Endothelial cell of umbilical vein (primary cell): ENCODE measurements at regions not wholly inside any gene's neighbourhood (a gene's known extent, or its start where the extent isn't known, plus 50 kb on each side); places are given as distances from the start of the nearest gene placed in this dataset.

ENCODE experiments used
- BruUV-seq: library from RNA; stranded (reverse); fragments of 400-500 nt; replicated peaks from 2 replicates; lab custom pipeline; 2021; lab: Mats Ljungman, UMichigan
- CTCF ChIA-PET: fragments of 300-600, 350-600 bp; sonication (Branson Sonifier 250); formaldehyde crosslinking; loops from one replicate; lab custom pipeline; 2021; ENCODE audit warnings: antibody characterized with exemption, inconsistent platforms; lab: Charles Lee
- POLR2A ChIA-PET: fragments of 300-600, 350-600 bp; sonication (Branson Sonifier 250); formaldehyde crosslinking; loops from one replicate; lab custom pipeline; 2021; ENCODE audit warnings: antibody characterized with exemption, inconsistent platforms; lab: Charles Lee
- DNase-seq: peaks from one replicate; pipeline ENCODE4 v3.0.0-alpha.2; 2011; ENCODE audit warnings: low read depth, low spot score
- FAIRE-seq: peaks from 2 replicates; lab custom pipeline; 2011; peaks lifted over from hg19 to GRCh38; lab: Jason Lieb, UNC
- H2AFZ ChIP-seq: 2 replicates; pipeline ENCODE4 v1.6.0; 2012; ENCODE audit warnings: low read depth, low read length, control low read depth, inconsistent platforms
- H3K27ac ChIP-seq: 2 replicates; pipeline ENCODE4 v1.5.1; 2011; ENCODE audit warnings: low read depth, mild to moderate bottlenecking, control low read depth, low read length, moderate library complexity; ENCODE audit not compliant: insufficient read depth
- H3K27me3 ChIP-seq, 2 experiments: 2 replicates each; pipeline versions ENCODE4 v1.6.0 to v1.6.1; 2011; ENCODE audit warnings: low read length in 2 of 2, mixed read lengths in 1 of 2; ENCODE audit not compliant: control insufficient read depth in 2 of 2, insufficient read depth in 2 of 2
- H3K36me3 ChIP-seq, 2 experiments: 2 replicates in 1 of 2; 3 replicates in 1 of 2; pipeline ENCODE4 v1.5.1; 2011; ENCODE audit warnings: low read length in 2 of 2, mild to moderate bottlenecking in 1 of 2, moderate library complexity in 1 of 2; ENCODE audit not compliant: control insufficient read depth in 2 of 2, insufficient read depth in 2 of 2; ENCODE audit errors: extremely low read depth in 1 of 2
- H3K4me1 ChIP-seq: 3 replicates; pipeline ENCODE4 v1.5.1; 2011; ENCODE audit warnings: mild to moderate bottlenecking, low read length; ENCODE audit not compliant: control insufficient read depth, insufficient read depth; ENCODE audit errors: extremely low read depth
- H3K4me2 ChIP-seq: 2 replicates; pipeline ENCODE4 v1.6.1; 2011; ENCODE audit warnings: low read length, control low read depth, mixed read lengths; ENCODE audit not compliant: insufficient read depth
- H3K4me3 ChIP-seq, 3 experiments: fragments of 200-600 bp in 1 of 3; sonication (generic), shearing (Covaris generic) in 1 of 3; replicated peaks in 1 of 3; 2 replicates each; pipeline ENCODE4 v1.5.1; 2011 to 2016; ENCODE audit warnings: control low read depth in 3 of 3, low read length in 3 of 3, mild to moderate bottlenecking in 2 of 3, inconsistent platforms in 1 of 3, low read depth in 1 of 3, moderate library complexity in 1 of 3; ENCODE audit not compliant: insufficient read depth in 1 of 3
- H3K79me2 ChIP-seq: 2 replicates; pipeline ENCODE4 v1.6.0; 2012; ENCODE audit warnings: low read length, inconsistent platforms; ENCODE audit not compliant: control insufficient read depth, insufficient read depth
- H3K9ac ChIP-seq: replicated peaks from 2 replicates; pipeline ENCODE3; 2011; ENCODE audit warnings: low read length, control low read depth; ENCODE audit not compliant: insufficient read depth; ENCODE audit errors: extremely low read depth
- H3K9me1 ChIP-seq: replicated peaks from 3 replicates; pipeline ENCODE4 v1.6.0; 2011; ENCODE audit warnings: mild to moderate bottlenecking, low read length; ENCODE audit not compliant: control insufficient read depth, insufficient read depth; ENCODE audit errors: extremely low read depth
- H3K9me3 ChIP-seq: replicated peaks from 2 replicates; pipeline ENCODE4 v1.5.1; 2012; ENCODE audit warnings: low read length, inconsistent platforms; ENCODE audit not compliant: control insufficient read depth, insufficient read depth
- H4K20me1 ChIP-seq: replicated peaks from 2 replicates; pipeline ENCODE3; 2011; ENCODE audit warnings: mild to moderate bottlenecking, low read length; ENCODE audit not compliant: control insufficient read depth, insufficient read depth; ENCODE audit errors: extremely low read depth
- CTCF ChIP-seq, 2 donors: IDR thresholded peaks; 1 replicate in 1 of 2; 2 replicates in 1 of 2; pipeline ENCODE4 v1.5.1; 2011; ENCODE audit warnings: low read length in 2 of 2, mild to moderate bottlenecking in 2 of 2, moderate library complexity in 2 of 2, control low read depth in 1 of 2, inconsistent platforms in 1 of 2, low read depth in 1 of 2; ENCODE audit not compliant: insufficient read depth in 1 of 2; ENCODE audit errors: extremely low read depth in 1 of 2
- EZH2 ChIP-seq: IDR thresholded peaks from 2 replicates; pipeline ENCODE4 v1.6.1; 2012; ENCODE audit warnings: borderline replicate concordance, low read depth, mild to moderate bottlenecking, moderate library complexity, low read length, inconsistent platforms; ENCODE audit not compliant: severe bottlenecking
- FOS ChIP-seq: IDR thresholded peaks from 2 replicates; pipeline ENCODE4 v1.6.1; 2011; ENCODE audit warnings: mild to moderate bottlenecking, low read length, moderate library complexity, borderline replicate concordance; ENCODE audit not compliant: insufficient read depth
- GATA2 ChIP-seq: IDR thresholded peaks from 2 replicates; pipeline ENCODE4 v1.7.0; 2011; ENCODE audit warnings: low read depth, mild to moderate bottlenecking, moderate library complexity, mixed read lengths, low read length; ENCODE audit not compliant: insufficient read length, insufficient read depth
- JUN ChIP-seq: IDR thresholded peaks from 2 replicates; pipeline ENCODE4 v1.6.1; 2011; ENCODE audit warnings: borderline replicate concordance, low read depth; ENCODE audit not compliant: insufficient read length, insufficient read depth
- MAX ChIP-seq: IDR thresholded peaks from 2 replicates; pipeline ENCODE4 v1.6.1; 2011; ENCODE audit not compliant: insufficient read depth, insufficient read length
- MYC ChIP-seq: IDR thresholded peaks from one replicate; pipeline ENCODE4 v1.6.1; 2011; ENCODE audit warnings: mild to moderate bottlenecking, low read depth, low read length
- POLR2A ChIP-seq: IDR thresholded peaks from 2 replicates; pipeline ENCODE4 v1.6.1; 2012; ENCODE audit warnings: low read depth, mild to moderate bottlenecking, control low read depth, low read length
- POLR2AphosphoS5 ChIP-seq: IDR thresholded peaks from 2 replicates; pipeline ENCODE4 v1.6.1; 2012; ENCODE audit warnings: low read depth, mild to moderate bottlenecking, control low read depth, low read length, moderate library complexity; ENCODE audit not compliant: insufficient read depth
- dilution Hi-C: fragments of 300-500 bp; cut with MboI; formaldehyde crosslinking; loops from one replicate; pipeline ENCODE4 v1.15.0; 2019; ENCODE audit warnings: low sequenced_read_pairs; ENCODE audit not compliant: extremely low pct_ligation_motif_present
- intact Hi-C: fragments of 100-400 bp; cut with micrococcal nuclease; formaldehyde crosslinking; loops from one replicate; pipeline ENCODE4 v1.10.0; 2022

- no peaks in the 10 kb centered on the region for H3K27me3 ChIP-seq
- FAIRE-seq: no peak
- no peak overlapping the region for H3K4me3 ChIP-seq
- POLR2A ChIA-PET: no interaction called here
- no peaks in the 10 kb centered on the region for H3K79me2 ChIP-seq
- H3K4me1 ChIP-seq: peaks cover 3% of the 10 kb centered on the region
- no peaks in the 10 kb centered on the region for H3K9me1 ChIP-seq
- no TSS peak for BruUV-seq
- dilution Hi-C loops: no loop called here
- H3K4me2 ChIP-seq: no peak overlapping the region
- DNase-seq: no peak
- no peaks in the 10 kb centered on the region for H4K20me1 ChIP-seq
- no peak overlapping the region for H2AFZ ChIP-seq
- intact Hi-C loops: no loop called here
- no peak overlapping the region for H3K9ac ChIP-seq
- H3K9me3 ChIP-seq: no peaks in the 10 kb centered on the region
- no peaks in the 10 kb centered on the region for H3K36me3 ChIP-seq
- no peak overlapping the region for H3K27ac ChIP-seq
- CTCF ChIA-PET: interaction anchor here (0.6 to 1.2 kb wide), 2 partner anchors 116 to 365 kb away, joined by 3 read pairs; no protein-coding TSS in a partner anchor
- TF ChIP-seq FOS: no peak
- TF ChIP-seq GATA2: no peak
- no peak for TF ChIP-seq CTCF (IDR thresholded peaks at IDR 0.05; ENCODE audit: extremely low read depth in 1 of 2, insufficient read depth in 1 of 2, low read depth in 1 of 2, low read length in 2 of 2)
- no peak for TF ChIP-seq MAX
- TF ChIP-seq EZH2: no peak
- no peak for TF ChIP-seq MYC
- TF ChIP-seq JUN: no peak
- no peak for TF ChIP-seq POLR2AphosphoS5
- no peak for TF ChIP-seq POLR2A
These were observed 369.4 kb upstream of the ZEB2 start for GRCh38 chr2:144889348-144889747.
